Loucy (cell line): ENCODE measurements at regions not wholly inside any gene's neighbourhood (a gene's known extent, or its start where the extent isn't known, plus 50 kb on each side); places are given as distances from the start of the nearest gene placed in this dataset.

Source experiments
- EZH2phosphoT487 ChIP-seq: fragments of 200-600 bp; IDR thresholded peaks from 2 replicates; pipeline ENCODE4 v1.6.1; 2018; ENCODE audit warnings: antibody characterized with exemption, mild to moderate bottlenecking, moderate library complexity, borderline replicate concordance
- TF ChIP-seq, protein P1 (sequence below): fragments of 200-600 bp; sonication (generic); conservative IDR thresholded peaks from 2 replicates; pipeline ENCODE4 v1.5.1; 2014; ENCODE audit warnings: mild to moderate bottlenecking, antibody characterized with exemption, low read length

DNA sequence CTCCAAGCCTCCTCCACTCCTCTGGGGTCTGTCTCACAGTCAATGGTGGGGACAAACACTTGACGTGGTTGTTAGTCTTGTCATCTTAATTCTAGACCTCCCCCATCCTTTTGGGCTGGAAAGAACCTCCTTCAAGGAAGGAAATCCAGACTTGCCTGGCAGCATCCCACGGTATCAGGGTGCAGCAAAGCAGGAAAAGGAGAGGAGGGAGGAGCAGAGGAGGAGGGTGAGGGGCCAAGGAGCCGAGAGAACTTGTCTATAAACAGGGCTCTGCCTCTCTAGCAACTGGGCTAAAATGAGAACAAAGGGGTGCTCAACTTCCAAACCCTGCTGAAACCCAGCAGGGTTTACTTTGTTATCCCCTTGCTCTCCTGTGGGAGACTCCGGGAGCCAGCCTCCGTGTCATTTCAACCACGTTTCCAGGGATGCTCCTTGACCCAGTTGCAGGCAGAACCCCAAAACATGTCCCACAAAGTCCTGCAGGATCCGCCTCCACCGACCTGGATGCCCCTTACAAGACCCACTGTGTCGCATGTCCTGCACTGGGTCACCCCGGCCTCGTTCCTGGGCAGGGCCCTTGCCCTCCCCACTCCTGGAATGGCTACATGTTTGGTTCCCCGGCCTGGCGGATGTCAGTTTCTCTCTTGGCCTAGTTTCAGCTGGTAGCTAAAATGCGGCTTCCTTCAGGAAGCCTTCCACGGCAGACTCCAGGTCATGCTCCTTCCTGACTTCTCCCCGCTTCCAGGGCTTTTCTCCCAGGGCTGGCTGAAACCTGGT, 69.7 kb upstream of the MGMT start:
- TF ChIP-seq, protein P1, sequence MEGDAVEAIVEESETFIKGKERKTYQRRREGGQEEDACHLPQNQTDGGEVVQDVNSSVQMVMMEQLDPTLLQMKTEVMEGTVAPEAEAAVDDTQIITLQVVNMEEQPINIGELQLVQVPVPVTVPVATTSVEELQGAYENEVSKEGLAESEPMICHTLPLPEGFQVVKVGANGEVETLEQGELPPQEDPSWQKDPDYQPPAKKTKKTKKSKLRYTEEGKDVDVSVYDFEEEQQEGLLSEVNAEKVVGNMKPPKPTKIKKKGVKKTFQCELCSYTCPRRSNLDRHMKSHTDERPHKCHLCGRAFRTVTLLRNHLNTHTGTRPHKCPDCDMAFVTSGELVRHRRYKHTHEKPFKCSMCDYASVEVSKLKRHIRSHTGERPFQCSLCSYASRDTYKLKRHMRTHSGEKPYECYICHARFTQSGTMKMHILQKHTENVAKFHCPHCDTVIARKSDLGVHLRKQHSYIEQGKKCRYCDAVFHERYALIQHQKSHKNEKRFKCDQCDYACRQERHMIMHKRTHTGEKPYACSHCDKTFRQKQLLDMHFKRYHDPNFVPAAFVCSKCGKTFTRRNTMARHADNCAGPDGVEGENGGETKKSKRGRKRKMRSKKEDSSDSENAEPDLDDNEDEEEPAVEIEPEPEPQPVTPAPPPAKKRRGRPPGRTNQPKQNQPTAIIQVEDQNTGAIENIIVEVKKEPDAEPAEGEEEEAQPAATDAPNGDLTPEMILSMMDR: no peak
- TF ChIP-seq EZH2phosphoT487: no peak
